ENCODE measurements at regions not wholly inside any gene's neighbourhood (a gene's known extent, or its start where the extent isn't known, plus 50 kb on each side); places are given as distances from the start of the nearest gene placed in this dataset.

DNA sequence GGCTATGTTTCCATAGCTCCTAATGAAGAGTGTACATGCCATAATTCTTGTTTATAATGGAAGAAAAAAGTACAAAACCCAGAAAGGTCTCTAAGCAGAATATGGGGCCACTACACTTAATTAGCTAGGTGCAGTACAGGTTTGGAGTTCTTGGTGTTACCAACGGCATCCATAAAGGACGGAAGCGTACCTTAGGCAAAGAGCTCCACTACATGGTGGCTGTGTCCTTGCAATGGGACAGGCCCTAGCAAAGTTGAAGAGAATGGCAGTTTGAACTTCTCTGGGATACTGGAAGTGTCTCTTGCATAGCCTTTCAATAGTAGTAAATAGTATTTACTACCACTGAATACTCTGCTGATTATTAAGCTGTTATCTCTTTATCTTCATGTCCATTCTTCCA lies 371.7 kb upstream of the MMS22L start:
- TF ChIP-seq, protein P1, sequence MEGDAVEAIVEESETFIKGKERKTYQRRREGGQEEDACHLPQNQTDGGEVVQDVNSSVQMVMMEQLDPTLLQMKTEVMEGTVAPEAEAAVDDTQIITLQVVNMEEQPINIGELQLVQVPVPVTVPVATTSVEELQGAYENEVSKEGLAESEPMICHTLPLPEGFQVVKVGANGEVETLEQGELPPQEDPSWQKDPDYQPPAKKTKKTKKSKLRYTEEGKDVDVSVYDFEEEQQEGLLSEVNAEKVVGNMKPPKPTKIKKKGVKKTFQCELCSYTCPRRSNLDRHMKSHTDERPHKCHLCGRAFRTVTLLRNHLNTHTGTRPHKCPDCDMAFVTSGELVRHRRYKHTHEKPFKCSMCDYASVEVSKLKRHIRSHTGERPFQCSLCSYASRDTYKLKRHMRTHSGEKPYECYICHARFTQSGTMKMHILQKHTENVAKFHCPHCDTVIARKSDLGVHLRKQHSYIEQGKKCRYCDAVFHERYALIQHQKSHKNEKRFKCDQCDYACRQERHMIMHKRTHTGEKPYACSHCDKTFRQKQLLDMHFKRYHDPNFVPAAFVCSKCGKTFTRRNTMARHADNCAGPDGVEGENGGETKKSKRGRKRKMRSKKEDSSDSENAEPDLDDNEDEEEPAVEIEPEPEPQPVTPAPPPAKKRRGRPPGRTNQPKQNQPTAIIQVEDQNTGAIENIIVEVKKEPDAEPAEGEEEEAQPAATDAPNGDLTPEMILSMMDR (conservative IDR thresholded peaks at IDR 0.05; ENCODE audit: low read depth, low read length), result no peak
- TF ChIP-seq EZH2 (IDR thresholded peaks at IDR 0.05; ENCODE audit: borderline replicate concordance, low read depth, low read length, poor library complexity, severe bottlenecking), result no peak
